ENCODE measurements at regions not wholly inside any gene's neighbourhood (a gene's known extent, or its start where the extent isn't known, plus 50 kb on each side); places are given as distances from the start of the nearest gene placed in this dataset.
A peak's percentile ranks its signal among the peaks of the same experiment; 100 is the strongest.

DNA sequence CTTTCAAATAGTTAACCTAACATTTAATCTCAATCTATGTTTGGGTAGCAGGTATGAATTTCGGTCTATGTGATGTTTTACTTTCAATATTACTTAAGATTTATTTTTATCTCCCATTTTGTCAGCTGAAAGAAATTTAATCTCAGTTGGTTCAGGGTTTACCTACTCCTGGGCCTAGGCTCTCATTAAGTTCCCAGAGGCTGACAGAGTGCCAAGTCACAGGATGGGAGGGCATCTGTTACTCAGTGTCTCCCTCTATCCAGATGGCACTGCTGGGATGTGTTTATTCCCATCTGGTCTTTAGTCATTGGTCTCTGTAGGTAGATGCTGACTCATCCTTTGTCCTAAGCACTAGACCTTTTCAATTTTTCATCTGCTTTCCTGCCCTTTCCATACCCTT, 129.4 kb upstream of the ARSJ start:
- Histone ChIP-seq H2AFZ (ENCODE audit: low read length) (0 out of 2 replicates have a peak overlapping the region, but pooled peaks have one; percentile 4), H3K9me3 (ENCODE audit: insufficient read depth in 2 of 2, low read depth in 1 of 2, low read length in 1 of 2) (no peaks in the 10 kb centered on the region), H2BK12ac (ENCODE audit: low read depth, low read length) (no peak overlapping the region), H4K8ac (ENCODE audit: extremely low read depth, insufficient read depth, low read length) (no peak overlapping the region), H3K4me1 (replicated peaks in 1 of 4; ENCODE audit: control insufficient read depth in 3 of 4, insufficient read depth in 4 of 4, low read length in 3 of 4) (no peaks in the 10 kb centered on the region), H2BK120ac (replicated peaks; ENCODE audit: low read depth, low read length) (no peak overlapping the region), H3K27ac (ENCODE audit: low read depth, low read length) (no peak overlapping the region), H3K23ac (ENCODE audit: insufficient read length) (no peak overlapping the region), H3K9ac (replicated peaks in 1 of 4; ENCODE audit: extremely low read depth in 1 of 4, low read depth in 3 of 4, low read length in 3 of 4) (no peak overlapping the region), H2BK15ac (ENCODE audit: low read length) (no peak overlapping the region), H3K4ac (replicated peaks; ENCODE audit: insufficient read length, low read depth, low read length) (no peak overlapping the region), H3K18ac (ENCODE audit: extremely low read depth, low read length) (no peak overlapping the region), H2AK5ac (ENCODE audit: low read depth, low read length) (no peak overlapping the region), H3K79me2 (ENCODE audit: control insufficient read depth in 1 of 2, insufficient read depth in 2 of 2, low read length in 2 of 2) (no peaks in the 10 kb centered on the region), H3K36me3 (ENCODE audit: control insufficient read depth in 2 of 4, insufficient read depth in 4 of 4, low read length in 3 of 4) (no peaks in the 10 kb centered on the region), H3K23me2 (ENCODE audit: low read depth, low read length) (no peaks in the 10 kb centered on the region), H4K91ac (replicated peaks; ENCODE audit: insufficient read length, low read length) (no peak overlapping the region), H3K4me3 (ENCODE audit: extremely low read depth in 1 of 4, insufficient read depth in 2 of 4, low read depth in 3 of 4, low read length in 4 of 4) (no peak overlapping the region), H3K56ac (replicated peaks; ENCODE audit: insufficient read length, low read depth, low read length) (no peak overlapping the region), H4K20me1 (replicated peaks in 1 of 2; ENCODE audit: control insufficient read depth in 1 of 2, insufficient read depth in 2 of 2, low read length in 2 of 2) (no peaks in the 10 kb centered on the region), H2BK20ac (ENCODE audit: low read length) (no peak overlapping the region), H3K27me3 (replicated peaks in 1 of 4; ENCODE audit: control insufficient read depth in 3 of 4, extremely low read depth in 1 of 4, insufficient read depth in 3 of 4, low read length in 3 of 4) (peaks cover 0 to 3% (median 0%) of the 10 kb centered on the region in 4 experiments; a peak in 1 of 7 replicates), H3K14ac (ENCODE audit: insufficient read length) (no peak overlapping the region), H3K79me1 (ENCODE audit: low read depth, low read length) (no peaks in the 10 kb centered on the region), H2BK5ac (ENCODE audit: low read depth, low read length) (no peak overlapping the region), H4K5ac (ENCODE audit: insufficient read length, low read depth, low read length) (no peak overlapping the region), H3K4me2 (ENCODE audit: insufficient read depth in 1 of 2, low read depth in 2 of 2, low read length in 2 of 2) (no peak overlapping the region)
- FAIRE-seq (no peak), DNase-seq (ENCODE audit: low read depth in 1 of 2, low spot score in 2 of 2) (no peak)
- CTCF ChIA-PET (ENCODE audit: partially characterized antibody): interaction anchor here (1.0 to 1.1 kb wide), 2 partner anchors 129 to 536 kb away, joined by 3 read pairs; no protein-coding TSS in a partner anchor
- POLR2A ChIA-PET (ENCODE audit: partially characterized antibody): no interaction called here
- WGBS, 2 experiments (ENCODE audit: extremely low coverage in 1 of 2, insufficient coverage in 1 of 2, insufficient read length in 1 of 2, insufficient replicate concordance in 2 of 2, low coverage in 1 of 2, low lambda C conversion rate in 2 of 2, missing lambda C conversion rate in 1 of 2): 90% methylated on average over 1 of the region's 1 CpG; no CpG with 5 or more reads in 1 of the 2 experiments
- TF ChIP-seq HDAC6 (IDR thresholded peaks at IDR 0.05; ENCODE audit: low read depth, low read length): no peak
- TF ChIP-seq POLR2AphosphoS5 (IDR thresholded peaks at IDR 0.05; ENCODE audit: low read depth, low read length): no peak
- no peak for TF ChIP-seq RAD21 (IDR thresholded peaks at IDR 0.05 in 1 of 2, conservative IDR thresholded peaks at IDR 0.05 in 1 of 2; ENCODE audit: low read depth in 2 of 2, low read length in 2 of 2)
- TF ChIP-seq CTBP2 (IDR thresholded peaks at IDR 0.05; ENCODE audit: borderline replicate concordance, insufficient read depth, insufficient read length, low read length): no peak

Measured in H1 (cell line).